Neuron (in vitro differentiated cells): ENCODE measurements at regions not wholly inside any gene's neighbourhood (a gene's known extent, or its start where the extent isn't known, plus 50 kb on each side); places are given as distances from the start of the nearest gene placed in this dataset.

Experiments
- H2AFZ ChIP-seq: one replicate; pipeline ENCODE4 v1.6.1; 2013; ENCODE audit warnings: low read depth, mild to moderate bottlenecking, inconsistent platforms, low read length, moderate library complexity
- H3K27me3 ChIP-seq: one replicate; pipeline ENCODE4 v1.6.1; 2013; ENCODE audit warnings: low read length; ENCODE audit not compliant: insufficient read depth
- H3K36me3 ChIP-seq: one replicate; pipeline ENCODE4 v1.6.1; 2013; ENCODE audit warnings: low read length; ENCODE audit not compliant: insufficient read depth
- H3K4me1 ChIP-seq: one replicate; pipeline ENCODE4 v1.6.1; 2013; ENCODE audit warnings: low read length; ENCODE audit not compliant: insufficient read depth
- H3K4me3 ChIP-seq: 2 replicates; pipeline ENCODE4 v1.5.1; 2013; ENCODE audit warnings: mild to moderate bottlenecking, low read length, moderate library complexity
- H3K9me3 ChIP-seq: one replicate; pipeline ENCODE4 v1.6.1; 2013; ENCODE audit warnings: low read length

GRCh38 chr12:87384226-87384625, 645.0 kb downstream of the C12orf50 start:
- Histone ChIP-seq H3K4me1 (no peaks in the 10 kb centered on the region), H3K4me3 (no peak overlapping the region), H3K9me3 (no peaks in the 10 kb centered on the region), H3K36me3 (no peaks in the 10 kb centered on the region), H3K27me3 (no peaks in the 10 kb centered on the region), H2AFZ (no peak overlapping the region)

GRCh38 chr12:87383680-87384079, 645.5 kb downstream of the C12orf50 start:
- Histone ChIP-seq H3K27me3 (no peaks in the 10 kb centered on the region), H3K4me1 (no peaks in the 10 kb centered on the region), H2AFZ (no peak overlapping the region), H3K9me3 (no peaks in the 10 kb centered on the region), H3K36me3 (no peaks in the 10 kb centered on the region), H3K4me3 (no peak overlapping the region)

- Histone ChIP-seq H3K4me1 (no peaks in the 10 kb centered on the region), H3K9me3 (no peaks in the 10 kb centered on the region), H3K4me3 (no peak overlapping the region), H2AFZ (no peak overlapping the region), H3K36me3 (no peaks in the 10 kb centered on the region), H3K27me3 (no peaks in the 10 kb centered on the region)
Measured at GRCh38 chr12:87382959-87383566, 646.1 kb downstream of the C12orf50 start.

- no peaks in the 10 kb centered on the region for H3K9me3 ChIP-seq
- no peaks in the 10 kb centered on the region for H3K27me3 ChIP-seq
Measured at GRCh38 chr12:87382436-87382835, 646.8 kb downstream of the C12orf50 start.

GRCh38 chr12:87381742-87382141, 647.5 kb downstream of the C12orf50 start:
- H3K36me3 ChIP-seq, result no peaks in the 10 kb centered on the region
- no peak overlapping the region for H2AFZ ChIP-seq
- H3K4me3 ChIP-seq, result no peak overlapping the region
- H3K27me3 ChIP-seq, result no peaks in the 10 kb centered on the region
- H3K4me1 ChIP-seq, result no peaks in the 10 kb centered on the region
- H3K9me3 ChIP-seq, result no peaks in the 10 kb centered on the region

More at GRCh38 chr12:87382436-87382835, 646.8 kb downstream of the C12orf50 start:
- Histone ChIP-seq H3K36me3 (no peaks in the 10 kb centered on the region), H3K4me3 (no peak overlapping the region), H3K4me1 (no peaks in the 10 kb centered on the region), H2AFZ (no peak overlapping the region)

- H3K36me3 ChIP-seq, result no peaks in the 10 kb centered on the region
- no peaks in the 10 kb centered on the region for H3K27me3 ChIP-seq
- no peaks in the 10 kb centered on the region for H3K4me1 ChIP-seq
- H3K4me3 ChIP-seq, result no peak overlapping the region
- no peaks in the 10 kb centered on the region for H3K9me3 ChIP-seq
- H2AFZ ChIP-seq, result no peak overlapping the region
Measured at GRCh38 chr12:87378526-87378925, 650.7 kb downstream of the C12orf50 start.

GRCh38 chr12:87376722-87377121, 652.5 kb downstream of the C12orf50 start:
- no peak overlapping the region for H2AFZ ChIP-seq
- H3K27me3 ChIP-seq, result no peaks in the 10 kb centered on the region
- no peaks in the 10 kb centered on the region for H3K9me3 ChIP-seq
- no peaks in the 10 kb centered on the region for H3K4me1 ChIP-seq
- H3K36me3 ChIP-seq, result no peaks in the 10 kb centered on the region
- no peak overlapping the region for H3K4me3 ChIP-seq

- H3K27me3 ChIP-seq, result no peaks in the 10 kb centered on the region
- H3K9me3 ChIP-seq, result no peaks in the 10 kb centered on the region
- H3K4me1 ChIP-seq, result peaks cover 7% of the 10 kb centered on the region
- H3K4me3 ChIP-seq, result no peak overlapping the region
- no peaks in the 10 kb centered on the region for H3K36me3 ChIP-seq
- H2AFZ ChIP-seq, result no peak overlapping the region
Measured at GRCh38 chr12:87369161-87369560, 660.0 kb downstream of the C12orf50 start.

GRCh38 chr12:87368259-87368658, 660.9 kb downstream of the C12orf50 start:
- Histone ChIP-seq H2AFZ (no peak overlapping the region), H3K27me3 (no peaks in the 10 kb centered on the region), H3K36me3 (no peaks in the 10 kb centered on the region), H3K4me1 (peaks cover 7% of the 10 kb centered on the region), H3K9me3 (no peaks in the 10 kb centered on the region), H3K4me3 (no peak overlapping the region)

GRCh38 chr12:87365423-87365822, 663.8 kb downstream of the C12orf50 start:
- no peaks in the 10 kb centered on the region for H3K36me3 ChIP-seq
- no peak overlapping the region for H3K4me3 ChIP-seq
- no peak overlapping the region for H2AFZ ChIP-seq
- H3K9me3 ChIP-seq, result no peaks in the 10 kb centered on the region
- H3K4me1 ChIP-seq, result peaks cover 7% of the 10 kb centered on the region
- no peaks in the 10 kb centered on the region for H3K27me3 ChIP-seq

GRCh38 chr12:87363497-87364084, 665.6 kb downstream of the C12orf50 start:
- Histone ChIP-seq H2AFZ (no peak overlapping the region), H3K36me3 (no peaks in the 10 kb centered on the region), H3K4me3 (no peak overlapping the region), H3K4me1 (peaks cover 7% of the 10 kb centered on the region), H3K27me3 (no peaks in the 10 kb centered on the region), H3K9me3 (no peaks in the 10 kb centered on the region)

- H2AFZ ChIP-seq, result no peak overlapping the region
- no peaks in the 10 kb centered on the region for H3K9me3 ChIP-seq
- no peaks in the 10 kb centered on the region for H3K36me3 ChIP-seq
- no peaks in the 10 kb centered on the region for H3K27me3 ChIP-seq
- H3K4me1 ChIP-seq, result peaks cover 7% of the 10 kb centered on the region
- no peak overlapping the region for H3K4me3 ChIP-seq
Measured at GRCh38 chr12:87349681-87350080, 679.5 kb downstream of the C12orf50 start.

GRCh38 chr12:87348071-87348470, 681.1 kb downstream of the C12orf50 start:
- Histone ChIP-seq H3K4me3 (no peak overlapping the region), H3K27me3 (no peaks in the 10 kb centered on the region), H3K4me1 (peaks cover 7% of the 10 kb centered on the region), H3K36me3 (no peaks in the 10 kb centered on the region), H3K9me3 (no peaks in the 10 kb centered on the region), H2AFZ (no peak overlapping the region)

GRCh38 chr12:87344699-87345098, 684.5 kb downstream of the C12orf50 start:
- Histone ChIP-seq H2AFZ (no peak overlapping the region), H3K36me3 (no peaks in the 10 kb centered on the region), H3K4me3 (no peak overlapping the region), H3K4me1 (peaks cover 7% of the 10 kb centered on the region), H3K27me3 (no peaks in the 10 kb centered on the region), H3K9me3 (no peaks in the 10 kb centered on the region)
